NCI-H2196 (cell line): ENCODE measurements at regions not wholly inside any gene's neighbourhood (a gene's known extent, or its start where the extent isn't known, plus 50 kb on each side); places are given as distances from the start of the nearest gene placed in this dataset.
"Not testable (repeated sequence)": the region's sequence is repeated elsewhere in the genome, so short reads cannot be mapped to it uniquely, and the experiment has no call there.

Source experiments
- DNase-seq: peaks from one replicate; lab custom pipeline; 2025; ENCODE audit not compliant: unreplicated experiment; lab: John Stamatoyannopoulos, UW

GRCh38 chr5:167427641-167428040 lies 863.8 kb upstream of the WWC1 start:
- DNase-seq = not testable (repeated sequence)

GRCh38 chr5:167440846-167441245 lies 850.6 kb upstream of the WWC1 start:
- DNase-seq = no peak

GRCh38 chr5:167442922-167443321 lies 848.5 kb upstream of the WWC1 start:
- DNase-seq = no peak

- DNase-seq = no peak
Measured at GRCh38 chr5:167447466-167448375, 843.7 kb upstream of the WWC1 start.

- DNase-seq = no peak
Measured at GRCh38 chr5:167448376-167448775, 843.1 kb upstream of the WWC1 start.

- no peak for DNase-seq
Measured at GRCh38 chr5:167451076-167451475, 840.4 kb upstream of the WWC1 start.

GRCh38 chr5:167452136-167452535 lies 839.3 kb upstream of the WWC1 start:
- no peak for DNase-seq

- no peak for DNase-seq
Measured at GRCh38 chr5:167453246-167454030, 838.0 kb upstream of the WWC1 start.

- DNase-seq = no peak
Measured at GRCh38 chr5:167458412-167458811, 833.0 kb upstream of the WWC1 start.

- no peak for DNase-seq
Measured at GRCh38 chr5:167460449-167461020, 830.9 kb upstream of the WWC1 start.

- no peak for DNase-seq
Measured at GRCh38 chr5:167463939-167464338, 827.5 kb upstream of the WWC1 start.

- no peak for DNase-seq
Measured at GRCh38 chr5:167466992-167467391, 824.5 kb upstream of the WWC1 start.

- no peak for DNase-seq
Measured at GRCh38 chr5:167472566-167473108, 818.8 kb upstream of the WWC1 start.

GRCh38 chr5:167478188-167478587 lies 813.3 kb upstream of the WWC1 start:
- no peak for DNase-seq

- DNase-seq = no peak
Measured at GRCh38 chr5:167479779-167480178, 811.7 kb upstream of the WWC1 start.

GRCh38 chr5:167481345-167481744 lies 810.1 kb upstream of the WWC1 start:
- no peak for DNase-seq

- DNase-seq = no peak
Measured at GRCh38 chr5:167482555-167482954, 808.9 kb upstream of the WWC1 start.

- DNase-seq = no peak
Measured at GRCh38 chr5:167485061-167485774, 806.2 kb upstream of the WWC1 start.

GRCh38 chr5:167488371-167488770 lies 803.1 kb upstream of the WWC1 start:
- no peak for DNase-seq

GRCh38 chr5:167489202-167489601 lies 802.2 kb upstream of the WWC1 start:
- no peak for DNase-seq
